Activated CD4-positive, alpha-beta T cell treated with anti-CD3 and anti-CD28 coated beads, Interleukin-2, amount 50 U/mL, for 48 hours (primary cell): ENCODE measurements at regions not wholly inside any gene's neighbourhood (a gene's known extent, or its start where the extent isn't known, plus 50 kb on each side); places are given as distances from the start of the nearest gene placed in this dataset.

Source experiments
- DNase-seq, 2 experiments: peaks; one replicate each; pipeline ENCODE4 v3.0.0-alpha.2; 2020

GRCh38 chr2:129709001-129709955 is 270.2 kb upstream of the RAB6C start:
- no peak for DNase-seq

DNA sequence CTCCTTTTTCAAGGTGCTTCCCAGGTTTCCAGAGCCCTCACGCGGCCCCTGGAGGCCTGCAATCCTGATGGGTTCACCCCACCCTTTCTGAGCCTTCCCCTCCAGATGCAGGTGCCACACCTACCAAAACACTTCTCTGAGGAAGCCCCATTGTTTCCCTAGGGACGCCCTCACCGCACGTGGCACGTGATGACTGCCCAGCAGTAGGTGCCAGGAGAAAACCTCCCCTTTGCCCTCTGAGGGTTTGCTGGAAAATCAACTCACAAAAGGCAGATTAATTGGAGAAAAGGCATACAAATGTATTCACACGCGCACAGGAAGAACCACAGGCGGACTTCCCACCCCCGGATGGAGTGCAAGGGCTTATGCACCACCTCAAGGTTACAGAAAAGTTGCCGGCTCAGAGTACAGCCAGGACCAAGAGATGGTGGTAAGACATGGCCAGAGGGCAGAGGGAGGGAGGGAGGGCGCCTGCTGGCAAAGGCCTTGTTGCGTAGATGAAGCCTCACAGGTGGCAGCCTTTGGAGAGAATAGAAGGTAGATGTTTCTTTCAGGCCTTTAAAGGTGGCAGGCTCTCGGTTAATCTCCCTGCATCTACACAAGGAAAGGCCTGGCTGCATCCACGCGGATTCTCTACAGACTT is 269.4 kb upstream of the RAB6C start:
- no peak for DNase-seq

DNA sequence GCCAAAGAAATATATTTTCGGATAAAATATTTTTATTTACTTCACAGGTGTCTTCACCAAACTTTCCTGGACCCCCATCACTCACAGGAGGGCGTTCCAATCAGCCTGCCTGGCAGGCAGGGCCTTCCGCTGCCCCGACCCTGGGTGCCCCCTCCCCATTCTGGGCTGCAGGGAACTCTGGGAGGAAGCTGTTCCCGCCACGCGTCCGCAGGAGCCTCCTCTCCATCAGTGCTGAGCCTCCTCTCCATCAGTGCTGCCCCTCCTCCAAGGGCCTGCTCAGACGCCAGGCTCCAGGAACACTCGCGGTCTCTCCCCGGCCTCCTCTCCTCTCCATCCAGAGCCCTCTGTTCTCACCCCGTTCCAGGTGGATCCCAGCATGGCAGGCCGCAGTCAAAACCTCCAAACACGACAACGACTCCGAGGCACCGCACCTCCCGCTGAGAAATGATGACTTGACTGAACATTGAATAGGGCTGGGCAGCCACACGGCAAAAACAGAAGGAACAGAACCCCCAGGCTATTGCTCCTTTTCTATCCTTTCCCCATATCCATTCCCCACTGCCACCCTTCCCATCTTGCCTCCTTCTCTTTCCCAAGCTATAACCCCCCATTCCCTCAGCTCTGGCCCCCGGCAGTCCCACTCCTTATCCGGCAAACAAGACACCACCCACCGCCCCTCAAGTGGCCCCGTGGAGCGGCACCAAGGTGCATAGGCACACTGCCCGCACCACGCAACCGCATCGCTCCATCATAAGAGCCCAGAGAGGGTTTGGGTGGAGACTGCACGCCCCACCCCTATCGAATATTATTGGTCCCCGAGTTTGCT is 268.6 kb upstream of the RAB6C start:
- DNase-seq, result no peak

DNA sequence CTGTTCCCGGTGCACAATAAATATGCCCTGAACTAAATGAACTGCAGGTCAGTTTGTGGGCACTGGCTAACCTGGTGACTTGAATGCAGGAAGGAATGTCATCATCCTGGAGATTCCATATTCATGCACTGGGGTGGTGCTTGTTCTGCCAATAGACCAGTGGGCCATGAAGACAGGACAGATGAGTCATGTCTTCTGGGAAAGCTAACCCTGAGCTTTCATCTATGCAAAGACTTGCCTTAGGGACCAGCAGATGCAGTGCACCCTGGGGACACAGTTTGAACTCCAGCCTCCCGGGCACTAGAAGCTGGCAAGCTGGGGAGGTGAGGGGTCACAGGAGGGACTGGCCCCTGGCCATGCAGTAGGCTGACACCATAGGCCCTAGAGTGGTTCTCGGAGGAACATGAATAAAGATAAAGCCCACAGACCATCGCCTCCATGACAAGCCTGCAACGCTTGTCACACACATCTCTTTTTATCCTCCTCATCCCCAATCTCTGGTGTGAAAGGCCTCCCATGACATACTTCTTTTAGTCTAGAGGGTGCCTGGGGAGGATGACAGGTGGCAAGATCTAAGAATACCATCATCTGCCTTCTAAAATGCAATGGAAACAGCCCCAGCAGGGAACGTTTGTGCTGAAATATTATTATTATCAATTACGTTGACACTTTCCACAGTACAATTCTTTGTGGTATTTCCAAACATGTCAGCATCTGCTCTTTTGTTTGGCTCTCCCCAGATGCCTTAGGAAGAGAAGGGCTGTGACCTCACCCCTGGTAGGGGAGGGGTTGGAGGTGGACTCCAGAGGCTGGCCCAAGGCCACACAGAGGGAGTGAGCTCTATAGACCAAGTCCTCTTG is 267.4 kb upstream of the RAB6C start:
- DNase-seq, result no peak

DNA sequence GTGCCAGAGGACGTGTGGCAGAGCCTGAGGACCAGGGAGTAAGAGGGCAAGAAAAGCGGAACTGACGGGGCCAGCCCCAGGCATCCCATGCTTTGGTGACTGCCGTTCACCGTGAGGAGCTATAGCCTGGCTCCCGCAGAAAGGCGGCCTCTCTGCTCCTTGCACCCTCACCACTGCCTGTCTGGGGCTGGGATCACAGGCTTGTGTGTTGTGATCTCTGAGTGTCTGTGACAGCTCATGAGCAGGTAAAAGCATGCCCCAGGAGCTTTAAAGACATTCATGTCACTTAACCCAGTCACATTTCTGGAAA is 266.8 kb upstream of the RAB6C start:
- DNase-seq, result no peak

DNA sequence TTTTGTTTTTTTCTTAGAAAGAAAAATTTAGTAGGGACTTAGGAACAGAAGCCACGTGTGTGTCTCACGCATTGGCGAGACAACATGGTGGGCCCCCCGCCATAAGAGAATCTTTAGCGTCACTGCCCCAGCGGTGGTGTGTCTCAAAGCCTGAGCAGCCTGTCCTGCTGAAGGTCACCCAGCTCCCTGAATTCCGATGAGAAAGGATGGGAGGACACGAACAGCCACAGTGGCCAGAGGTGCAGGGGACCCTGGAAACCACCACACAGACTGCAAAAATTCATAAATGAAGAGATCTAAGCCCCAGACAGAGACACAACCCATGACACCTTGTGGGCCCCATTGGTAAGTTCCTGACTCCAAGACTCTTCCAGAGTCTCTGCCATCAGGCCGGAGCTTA is 266.1 kb upstream of the RAB6C start:
- DNase-seq, result no peak

DNA sequence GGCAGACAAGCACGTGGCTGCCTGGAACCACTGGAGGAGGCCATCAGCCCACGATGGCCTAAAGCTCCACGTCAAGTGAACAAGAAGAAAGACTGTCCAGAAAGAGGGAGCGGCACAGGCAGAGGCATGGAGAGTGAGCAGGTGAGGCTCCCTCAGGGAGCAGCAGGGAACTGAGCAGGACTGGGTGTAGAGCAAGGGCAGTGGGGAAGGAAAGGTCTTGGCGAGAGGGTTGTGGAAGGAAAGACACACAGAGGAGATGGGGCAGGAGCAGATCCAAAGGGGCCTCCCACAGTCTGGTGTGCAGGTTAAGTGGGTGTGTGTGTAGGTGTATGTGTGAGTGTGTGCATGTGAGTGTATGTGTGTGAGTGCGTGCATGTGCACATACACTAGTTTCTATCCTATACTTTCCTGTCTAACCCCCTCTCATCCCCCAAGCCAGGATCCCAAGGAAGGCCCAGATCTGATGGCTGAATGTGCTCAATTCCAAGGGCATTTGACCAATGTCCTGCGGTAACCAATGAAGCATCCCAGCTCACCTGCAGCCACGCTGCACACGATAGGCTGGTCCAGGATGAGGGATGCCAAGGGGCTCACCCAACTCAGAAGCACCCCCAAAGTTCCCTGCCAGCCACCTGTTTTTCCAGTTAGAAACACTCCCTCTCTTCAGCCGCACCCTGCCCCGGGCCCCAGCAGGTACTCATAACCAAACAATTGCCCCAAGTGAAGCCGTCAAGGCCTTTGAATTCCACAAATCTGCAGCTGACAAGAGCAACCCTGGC is 262.5 kb upstream of the RAB6C start:
- no peak for DNase-seq

- DNase-seq, result no peak
These were observed 261.8 kb upstream of the RAB6C start for GRCh38 chr2:129717560-129718130.

- DNase-seq, result no peak
These were observed 260.1 kb upstream of the RAB6C start for GRCh38 chr2:129719335-129719734.

DNA sequence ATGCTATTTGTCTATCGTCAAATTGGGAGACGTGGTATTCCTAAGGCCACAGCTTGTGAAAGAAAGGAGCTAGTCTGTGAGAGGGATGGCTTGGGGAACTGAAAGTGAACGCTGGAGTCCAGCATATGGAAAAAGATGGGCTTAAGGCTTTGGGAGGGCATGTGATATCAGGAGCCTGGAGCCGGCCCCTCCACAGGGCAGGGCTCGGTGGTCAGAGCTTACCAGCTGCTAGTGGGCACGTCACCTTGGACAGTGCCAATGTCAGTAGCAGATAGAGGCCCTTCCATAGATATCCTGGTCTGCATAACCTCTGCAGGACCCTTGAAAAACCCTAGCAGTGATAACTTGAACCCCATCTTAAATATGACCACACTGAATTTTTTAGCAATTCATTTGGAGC is 259.1 kb upstream of the RAB6C start:
- no peak for DNase-seq

DNA sequence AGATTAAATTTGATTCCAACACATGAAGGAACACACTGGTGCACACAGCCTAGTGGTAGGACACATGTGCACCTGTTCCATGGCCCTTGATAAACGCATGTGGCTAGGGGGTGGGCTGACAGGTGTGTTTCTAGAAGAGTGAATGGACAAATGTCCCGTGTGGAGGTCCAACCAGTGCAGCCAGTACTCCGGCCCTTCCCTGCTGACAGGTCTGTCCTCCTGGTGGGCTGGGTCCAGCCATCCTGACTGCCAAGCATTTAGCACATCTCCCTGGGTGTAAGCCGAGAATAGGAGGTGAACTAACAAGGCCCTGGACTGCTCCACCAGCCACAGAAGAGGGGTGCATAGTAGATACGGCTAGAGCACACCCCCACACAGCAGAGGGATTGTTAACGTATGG is 258.7 kb upstream of the RAB6C start:
- no peak for DNase-seq

DNA sequence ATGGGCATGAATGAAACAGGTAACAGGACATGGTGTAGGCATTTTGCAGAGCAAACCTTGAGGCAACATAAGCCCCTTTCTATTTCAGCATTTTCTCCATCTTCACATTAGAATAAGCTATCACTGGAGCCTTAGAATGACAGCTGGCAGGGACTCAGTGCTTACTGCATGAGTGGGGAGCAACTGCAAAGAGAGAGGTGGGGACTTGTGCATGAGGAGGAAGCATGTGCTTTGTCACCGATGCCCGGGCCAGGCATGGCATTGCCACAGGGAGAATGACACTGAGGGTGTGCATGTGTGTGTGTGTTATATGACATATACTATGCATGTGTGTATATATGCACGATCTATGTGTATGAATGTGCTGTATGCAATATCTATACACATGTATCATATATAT is 258.2 kb upstream of the RAB6C start:
- DNase-seq, result no peak

- DNase-seq, result no peak
These were observed 257.6 kb upstream of the RAB6C start for GRCh38 chr2:129721846-129722245.

DNA sequence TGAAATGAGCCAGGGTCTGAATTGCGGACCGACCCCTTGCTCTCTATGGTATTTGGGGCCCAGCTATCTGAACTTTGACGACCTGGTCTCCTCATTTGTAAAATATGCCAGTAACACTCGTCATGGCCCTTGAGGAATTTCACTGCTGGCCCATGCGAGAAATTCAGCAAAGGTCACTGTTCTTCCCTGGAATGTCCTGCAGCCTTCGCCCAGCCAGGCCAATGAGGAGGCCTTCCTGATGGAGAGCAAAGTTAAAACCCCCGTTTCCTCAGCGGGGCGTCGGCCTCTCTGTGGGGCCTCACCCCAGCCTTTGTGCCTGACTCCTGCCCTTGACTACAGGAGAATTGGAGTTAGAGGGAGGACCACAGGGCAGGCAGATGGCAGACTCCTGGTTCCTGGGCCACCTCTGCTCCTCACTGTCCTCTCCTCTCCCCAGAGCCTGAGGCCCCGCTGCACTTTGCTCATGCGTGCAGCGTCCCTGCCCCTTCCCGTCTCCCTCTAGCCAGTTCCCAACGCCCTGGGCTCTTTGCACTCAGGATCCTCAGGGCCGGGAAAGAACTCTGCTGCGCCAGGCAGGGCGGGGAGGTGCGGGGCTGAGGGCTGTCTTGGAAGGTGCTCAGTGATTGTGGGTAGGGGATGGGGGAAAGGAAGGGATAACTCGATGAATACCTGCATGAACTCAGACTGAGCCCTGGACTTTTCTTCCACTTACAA is 257.0 kb upstream of the RAB6C start:
- DNase-seq, result no peak

DNA sequence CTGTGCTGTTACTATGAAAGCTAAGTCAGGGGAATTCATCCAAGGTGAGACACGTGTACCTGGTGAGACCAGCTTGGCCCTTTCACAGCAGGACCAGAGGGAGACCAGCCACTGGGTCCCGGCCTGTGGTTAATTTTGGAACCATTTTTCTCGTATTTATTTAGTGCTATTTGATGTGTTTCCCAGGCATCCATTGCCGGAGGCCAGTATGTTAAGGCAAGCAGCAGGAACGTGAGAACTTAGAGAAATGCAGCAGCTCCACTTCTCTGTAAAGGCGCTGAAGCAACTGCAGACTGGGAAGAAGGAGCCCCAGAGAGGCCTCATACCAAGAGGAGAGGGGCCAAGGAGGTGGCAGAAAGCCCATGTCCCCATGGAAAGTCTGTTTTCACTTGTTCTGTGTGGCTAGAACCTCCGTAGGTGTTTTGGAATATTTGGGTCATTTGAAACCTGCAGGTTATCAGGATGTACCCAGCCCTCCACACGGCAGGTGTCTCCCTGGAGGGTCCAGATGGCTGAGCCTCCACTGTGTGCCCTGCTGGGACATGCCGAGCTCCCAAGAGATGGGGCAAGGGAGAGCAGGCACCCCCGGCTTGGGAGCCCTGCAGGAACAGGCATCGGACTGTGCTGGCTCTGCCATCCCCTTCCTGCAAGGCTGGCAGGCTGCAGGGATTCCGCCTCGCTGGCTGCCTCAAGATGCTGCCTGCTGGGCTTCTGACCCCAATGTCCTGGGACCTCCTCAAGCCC is 256.0 kb upstream of the RAB6C start:
- DNase-seq, result no peak

- DNase-seq, result no peak
These were observed 255.3 kb upstream of the RAB6C start for GRCh38 chr2:129724021-129724757.

GRCh38 chr2:129726216-129726615 is 253.2 kb upstream of the RAB6C start:
- DNase-seq, result no peak

- no peak for DNase-seq
These were observed 252.2 kb upstream of the RAB6C start for GRCh38 chr2:129727286-129727685.
